ENCODE measurements at regions not wholly inside any gene's neighbourhood (a gene's known extent, or its start where the extent isn't known, plus 50 kb on each side); places are given as distances from the start of the nearest gene placed in this dataset.

GRCh38 chr12:91252341-91252740 is 69.7 kb upstream of the DCN start:
- Histone ChIP-seq H4K20me1 (ENCODE audit: low read depth, low read length) (no peaks in the 10 kb centered on the region), H2AFZ (ENCODE audit: low read depth, low read length, severe bottlenecking) (no peak overlapping the region), H3K9me2 (replicated peaks; ENCODE audit: insufficient read depth, low read length) (no peaks in the 10 kb centered on the region), H3K9ac (ENCODE audit: low read length) (no peak overlapping the region), H3K27ac (ENCODE audit: low read depth, low read length) (no peak overlapping the region), H3F3A (ENCODE audit: insufficient read depth) (no peaks in the 10 kb centered on the region), H3K4me3 (ENCODE audit: insufficient read depth, low read length, poor library complexity, severe bottlenecking) (no peak overlapping the region), H3K27me3 (ENCODE audit: low read length) (no peaks in the 10 kb centered on the region), H3K4me2 (ENCODE audit: low read depth, low read length, poor library complexity, severe bottlenecking) (no peak overlapping the region), H3K79me2 (ENCODE audit: insufficient read depth, low read length) (no peaks in the 10 kb centered on the region), H3K36me3 (ENCODE audit: low read length) (no peaks in the 10 kb centered on the region), H3K9me3 (ENCODE audit: insufficient read depth, low read length) (no peaks in the 10 kb centered on the region)
- no peak for TF ChIP-seq CTCF (IDR thresholded peaks at IDR 0.05; ENCODE audit: insufficient read depth, low read length, poor library complexity, severe bottlenecking)
- no peak for TF ChIP-seq EZH2phosphoT487 (conservative IDR thresholded peaks at IDR 0.05; ENCODE audit: low read length)

GRCh38 chr12:91250273-91250665 is 67.7 kb upstream of the DCN start:
- no peak for TF ChIP-seq CTCF (IDR thresholded peaks at IDR 0.05; ENCODE audit: insufficient read depth, low read length, poor library complexity, severe bottlenecking)
- no peak for TF ChIP-seq EZH2phosphoT487 (conservative IDR thresholded peaks at IDR 0.05; ENCODE audit: low read length)
- Histone ChIP-seq H3K9me2 (replicated peaks; ENCODE audit: insufficient read depth, low read length) (no peaks in the 10 kb centered on the region), H3K36me3 (ENCODE audit: low read length) (no peaks in the 10 kb centered on the region), H3K9ac (ENCODE audit: low read length) (no peak overlapping the region), H4K20me1 (ENCODE audit: low read depth, low read length) (no peaks in the 10 kb centered on the region), H3K27me3 (ENCODE audit: low read length) (no peaks in the 10 kb centered on the region), H3F3A (ENCODE audit: insufficient read depth) (no peaks in the 10 kb centered on the region), H3K4me2 (ENCODE audit: low read depth, low read length, poor library complexity, severe bottlenecking) (no peak overlapping the region), H3K4me3 (ENCODE audit: insufficient read depth, low read length, poor library complexity, severe bottlenecking) (no peak overlapping the region), H3K79me2 (ENCODE audit: insufficient read depth, low read length) (no peaks in the 10 kb centered on the region), H2AFZ (ENCODE audit: low read depth, low read length, severe bottlenecking) (no peak overlapping the region), H3K9me3 (ENCODE audit: insufficient read depth, low read length) (no peaks in the 10 kb centered on the region), H3K27ac (ENCODE audit: low read depth, low read length) (no peak overlapping the region)

- Histone ChIP-seq H3K9me3 (ENCODE audit: insufficient read depth, low read length) (no peaks in the 10 kb centered on the region), H4K20me1 (ENCODE audit: low read depth, low read length) (no peaks in the 10 kb centered on the region)
Measured at GRCh38 chr12:91249518-91250272, 67.1 kb upstream of the DCN start.

More at GRCh38 chr12:91249518-91250272, 67.1 kb upstream of the DCN start:
- Histone ChIP-seq H3F3A (ENCODE audit: insufficient read depth) (no peaks in the 10 kb centered on the region), H2AFZ (ENCODE audit: low read depth, low read length, severe bottlenecking) (no peak overlapping the region), H3K9me2 (replicated peaks; ENCODE audit: insufficient read depth, low read length) (no peaks in the 10 kb centered on the region), H3K4me2 (ENCODE audit: low read depth, low read length, poor library complexity, severe bottlenecking) (no peak overlapping the region), H3K9ac (ENCODE audit: low read length) (no peak overlapping the region), H3K4me3 (ENCODE audit: insufficient read depth, low read length, poor library complexity, severe bottlenecking) (no peak overlapping the region), H3K27me3 (ENCODE audit: low read length) (no peaks in the 10 kb centered on the region), H3K27ac (ENCODE audit: low read depth, low read length) (no peak overlapping the region), H3K79me2 (ENCODE audit: insufficient read depth, low read length) (no peaks in the 10 kb centered on the region), H3K36me3 (ENCODE audit: low read length) (no peaks in the 10 kb centered on the region)
- TF ChIP-seq EZH2phosphoT487 (conservative IDR thresholded peaks at IDR 0.05; ENCODE audit: low read length) (no peak), CTCF (IDR thresholded peaks at IDR 0.05; ENCODE audit: insufficient read depth, low read length, poor library complexity, severe bottlenecking) (no peak)

Data from SU-DHL-6 (cell line).